ENCODE measurements at regions not wholly inside any gene's neighbourhood (a gene's known extent, or its start where the extent isn't known, plus 50 kb on each side); places are given as distances from the start of the nearest gene placed in this dataset.

DNA sequence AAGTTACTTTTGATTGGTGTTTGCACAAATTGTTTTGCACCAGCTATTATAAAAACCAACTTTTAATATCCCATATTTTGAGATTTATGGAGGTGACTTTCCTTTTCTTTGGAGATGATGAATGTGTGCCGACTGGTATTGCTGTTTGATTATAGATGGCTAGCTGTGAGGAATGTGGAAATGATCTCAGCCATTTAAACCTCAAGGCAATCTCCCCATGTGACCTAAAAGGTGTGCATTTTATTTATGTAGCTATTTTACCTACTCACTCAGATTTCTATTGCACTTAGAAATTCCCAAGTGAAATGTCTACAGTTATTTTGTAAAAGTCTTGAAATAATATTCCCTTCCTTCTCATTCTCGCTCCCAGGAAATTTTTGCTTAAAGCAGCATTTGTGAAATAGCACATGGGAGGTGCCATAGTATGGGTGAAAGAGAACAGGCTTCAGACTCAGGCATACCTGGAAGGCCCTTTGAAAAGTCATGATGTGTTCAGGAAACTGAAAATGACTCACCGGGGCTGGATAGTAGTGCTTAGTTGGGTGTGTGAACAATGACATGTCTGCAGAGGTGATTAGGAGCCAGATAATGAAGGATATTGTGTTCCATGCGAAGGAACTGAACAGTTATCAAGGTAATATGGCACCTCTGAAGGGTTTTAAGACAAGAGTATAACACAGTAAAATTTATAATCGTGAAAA, 247.6 kb downstream of the CBLL2 start:
- in situ Hi-C loops (cut with MboI), result no loop called here
- SMC1A ChIA-PET (ENCODE audit: uncharacterized antibody, unreplicated experiment), result no interaction called here
- no peak for FAIRE-seq

More for the DNA sequence above, 247.6 kb downstream of the CBLL2 start:
- ChIA-PET RAD21 (ENCODE audit: unreplicated experiment) (no interaction called here), POLR2A (no interaction called here), CTCF (no interaction called here)
- Histone ChIP-seq H3K9me3 (replicated peaks; ENCODE audit: control insufficient read depth, insufficient read depth, low read length) (no peaks in the 10 kb centered on the region), H4K20me1 (ENCODE audit: control insufficient read depth, insufficient read depth) (no peaks in the 10 kb centered on the region), H3K9ac (ENCODE audit: control insufficient read depth, insufficient read depth, low read length) (no peak overlapping the region), H3K4me2 (ENCODE audit: control insufficient read depth, insufficient read depth) (no peak overlapping the region), H3K27me3 (replicated peaks in 1 of 2; ENCODE audit: control insufficient read depth in 2 of 2, insufficient read depth in 2 of 2, low read length in 1 of 2) (no peaks in the 10 kb centered on the region), H3K4me1 (ENCODE audit: control insufficient read depth, insufficient read depth, low read length) (no peaks in the 10 kb centered on the region), H3K79me2 (ENCODE audit: control insufficient read depth, insufficient read depth, low read length) (no peaks in the 10 kb centered on the region), H3K4me3 (no peak overlapping the region), H3K27ac (ENCODE audit: control insufficient read depth, insufficient read depth) (no peak overlapping the region), H2AFZ (ENCODE audit: control insufficient read depth, low read depth, low read length) (no peak overlapping the region), H3K36me3 (ENCODE audit: control insufficient read depth in 2 of 2, insufficient read depth in 2 of 2, low read length in 1 of 2) (no peaks in the 10 kb centered on the region)
- ATAC-seq (no peak), DNase-seq (ENCODE audit: low read depth, low spot score) (no peak)
- TF ChIP-seq EED (IDR thresholded peaks at IDR 0.05; ENCODE audit: low read depth) (no peak), ZNF207 (IDR thresholded peaks at IDR 0.05; ENCODE audit: borderline replicate concordance) (no peak), GABPA (IDR thresholded peaks at IDR 0.05; ENCODE audit: low read depth) (no peak), ZNF24 (IDR thresholded peaks at IDR 0.05) (no peak), HCFC1 (IDR thresholded peaks at IDR 0.05; ENCODE audit: low read length) (no peak), SMAD1 (IDR thresholded peaks at IDR 0.05; ENCODE audit: low read depth, partially characterized antibody) (no peak), NR2C1 (IDR thresholded peaks at IDR 0.05) (no peak), CEBPB (IDR thresholded peaks at IDR 0.05; ENCODE audit: borderline replicate concordance in 1 of 2, low read depth in 2 of 2, low read length in 2 of 2) (no peak), TBL1XR1 (IDR thresholded peaks at IDR 0.05; ENCODE audit: low read depth, low read length) (no peak), KLF5 (IDR thresholded peaks at IDR 0.05; ENCODE audit: partially characterized antibody) (no peak), ZNF274 (IDR thresholded peaks at IDR 0.05; ENCODE audit: insufficient read depth, insufficient read length) (no peak), SPI1 (IDR thresholded peaks at IDR 0.05; ENCODE audit: borderline replicate concordance, insufficient read depth, low read depth, low read length) (no peak), ZNF384 (IDR thresholded peaks at IDR 0.05; ENCODE audit: borderline replicate concordance, low read depth, low read length) (no peak), TARDBP (IDR thresholded peaks at IDR 0.05; ENCODE audit: borderline replicate concordance) (no peak), RBBP5 (conservative IDR thresholded peaks at IDR 0.05) (no peak), SUZ12 (IDR thresholded peaks at IDR 0.05; ENCODE audit: unreplicated experiment) (no peak)
- TF ChIP-seq, protein P1, sequence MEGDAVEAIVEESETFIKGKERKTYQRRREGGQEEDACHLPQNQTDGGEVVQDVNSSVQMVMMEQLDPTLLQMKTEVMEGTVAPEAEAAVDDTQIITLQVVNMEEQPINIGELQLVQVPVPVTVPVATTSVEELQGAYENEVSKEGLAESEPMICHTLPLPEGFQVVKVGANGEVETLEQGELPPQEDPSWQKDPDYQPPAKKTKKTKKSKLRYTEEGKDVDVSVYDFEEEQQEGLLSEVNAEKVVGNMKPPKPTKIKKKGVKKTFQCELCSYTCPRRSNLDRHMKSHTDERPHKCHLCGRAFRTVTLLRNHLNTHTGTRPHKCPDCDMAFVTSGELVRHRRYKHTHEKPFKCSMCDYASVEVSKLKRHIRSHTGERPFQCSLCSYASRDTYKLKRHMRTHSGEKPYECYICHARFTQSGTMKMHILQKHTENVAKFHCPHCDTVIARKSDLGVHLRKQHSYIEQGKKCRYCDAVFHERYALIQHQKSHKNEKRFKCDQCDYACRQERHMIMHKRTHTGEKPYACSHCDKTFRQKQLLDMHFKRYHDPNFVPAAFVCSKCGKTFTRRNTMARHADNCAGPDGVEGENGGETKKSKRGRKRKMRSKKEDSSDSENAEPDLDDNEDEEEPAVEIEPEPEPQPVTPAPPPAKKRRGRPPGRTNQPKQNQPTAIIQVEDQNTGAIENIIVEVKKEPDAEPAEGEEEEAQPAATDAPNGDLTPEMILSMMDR (IDR thresholded peaks at IDR 0.05 in 2 of 3, conservative IDR thresholded peaks at IDR 0.05 in 1 of 3; ENCODE audit: control insufficient read depth in 2 of 3, extremely low read depth in 1 of 3, insufficient read depth in 1 of 3, low read depth in 3 of 3, low read length in 3 of 3), result no peak
- TF ChIP-seq, protein P2, sequence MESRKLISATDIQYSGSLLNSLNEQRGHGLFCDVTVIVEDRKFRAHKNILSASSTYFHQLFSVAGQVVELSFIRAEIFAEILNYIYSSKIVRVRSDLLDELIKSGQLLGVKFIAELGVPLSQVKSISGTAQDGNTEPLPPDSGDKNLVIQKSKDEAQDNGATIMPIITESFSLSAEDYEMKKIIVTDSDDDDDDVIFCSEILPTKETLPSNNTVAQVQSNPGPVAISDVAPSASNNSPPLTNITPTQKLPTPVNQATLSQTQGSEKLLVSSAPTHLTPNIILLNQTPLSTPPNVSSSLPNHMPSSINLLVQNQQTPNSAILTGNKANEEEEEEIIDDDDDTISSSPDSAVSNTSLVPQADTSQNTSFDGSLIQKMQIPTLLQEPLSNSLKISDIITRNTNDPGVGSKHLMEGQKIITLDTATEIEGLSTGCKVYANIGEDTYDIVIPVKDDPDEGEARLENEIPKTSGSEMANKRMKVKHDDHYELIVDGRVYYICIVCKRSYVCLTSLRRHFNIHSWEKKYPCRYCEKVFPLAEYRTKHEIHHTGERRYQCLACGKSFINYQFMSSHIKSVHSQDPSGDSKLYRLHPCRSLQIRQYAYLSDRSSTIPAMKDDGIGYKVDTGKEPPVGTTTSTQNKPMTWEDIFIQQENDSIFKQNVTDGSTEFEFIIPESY (IDR thresholded peaks at IDR 0.05), result no peak
- TF ChIP-seq, protein P3, sequence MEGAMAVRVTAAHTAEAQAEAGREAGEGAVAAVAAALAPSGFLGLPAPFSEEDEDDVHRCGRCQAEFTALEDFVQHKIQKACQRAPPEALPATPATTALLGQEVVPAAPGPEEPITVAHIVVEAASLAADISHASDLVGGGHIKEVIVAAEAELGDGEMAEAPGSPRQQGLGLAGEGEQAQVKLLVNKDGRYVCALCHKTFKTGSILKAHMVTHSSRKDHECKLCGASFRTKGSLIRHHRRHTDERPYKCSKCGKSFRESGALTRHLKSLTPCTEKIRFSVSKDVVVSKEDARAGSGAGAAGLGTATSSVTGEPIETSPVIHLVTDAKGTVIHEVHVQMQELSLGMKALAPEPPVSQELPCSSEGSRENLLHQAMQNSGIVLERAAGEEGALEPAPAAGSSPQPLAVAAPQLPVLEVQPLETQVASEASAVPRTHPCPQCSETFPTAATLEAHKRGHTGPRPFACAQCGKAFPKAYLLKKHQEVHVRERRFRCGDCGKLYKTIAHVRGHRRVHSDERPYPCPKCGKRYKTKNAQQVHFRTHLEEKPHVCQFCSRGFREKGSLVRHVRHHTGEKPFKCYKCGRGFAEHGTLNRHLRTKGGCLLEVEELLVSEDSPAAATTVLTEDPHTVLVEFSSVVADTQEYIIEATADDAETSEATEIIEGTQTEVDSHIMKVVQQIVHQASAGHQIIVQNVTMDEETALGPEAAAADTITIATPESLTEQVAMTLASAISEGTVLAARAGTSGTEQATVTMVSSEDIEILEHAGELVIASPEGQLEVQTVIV (IDR thresholded peaks at IDR 0.05; ENCODE audit: borderline replicate concordance, partially characterized antibody), result no peak
- 6% methylated on average over 5 of the region's 5 CpGs for WGBS (ENCODE audit: insufficient coverage, insufficient replicate concordance, low lambda C conversion rate, missing lambda C conversion rate)
- BruUV-seq (replicated peaks), result no TSS peak
- intact Hi-C loops (cut with micrococcal nuclease; ENCODE audit: unreplicated experiment), result loop anchor here (10.0 kb wide), 1 partner anchor 535 kb away; no protein-coding TSS in a partner anchor
